SU-DHL-6 (cell line): ENCODE measurements at regions not wholly inside any gene's neighbourhood (a gene's known extent, or its start where the extent isn't known, plus 50 kb on each side); places are given as distances from the start of the nearest gene placed in this dataset.

Source experiments
- EZH2phosphoT487 ChIP-seq: fragments of 200-600 bp; sonication (generic), shearing (Covaris generic); conservative IDR thresholded peaks from 2 replicates; pipeline ENCODE4 v1.6.1; 2018; ENCODE audit warnings: mild to moderate bottlenecking, antibody characterized with exemption, low read length, moderate library complexity, mixed read lengths
- TF ChIP-seq, protein P1 (sequence below): fragments of 200-600 bp; sonication (generic); IDR thresholded peaks from one replicate; pipeline ENCODE4 v1.5.1; 2017; ENCODE audit warnings: antibody characterized with exemption, mild to moderate bottlenecking, low read length, moderate library complexity; ENCODE audit not compliant: insufficient read depth, poor library complexity, severe bottlenecking

DNA sequence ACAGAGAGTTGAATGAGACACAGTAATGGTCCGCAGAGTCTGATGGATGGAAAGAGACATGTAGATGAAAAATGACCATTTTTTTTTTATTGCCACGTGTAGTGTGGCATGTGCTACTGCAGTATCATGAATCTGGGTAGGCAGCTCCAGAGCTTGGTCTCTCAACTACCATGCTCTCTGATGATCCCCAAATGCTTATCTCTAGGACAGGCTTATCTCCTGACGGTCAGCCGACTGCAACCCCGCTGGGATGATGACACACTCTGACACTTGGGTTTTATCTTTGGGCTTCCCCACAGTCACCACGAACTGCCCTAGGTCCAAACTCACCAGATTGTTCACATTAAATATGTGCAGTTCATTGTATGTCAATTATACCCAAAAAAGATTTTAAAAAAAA is 239.7 kb downstream of the QDPR start:
- TF ChIP-seq, protein P1, sequence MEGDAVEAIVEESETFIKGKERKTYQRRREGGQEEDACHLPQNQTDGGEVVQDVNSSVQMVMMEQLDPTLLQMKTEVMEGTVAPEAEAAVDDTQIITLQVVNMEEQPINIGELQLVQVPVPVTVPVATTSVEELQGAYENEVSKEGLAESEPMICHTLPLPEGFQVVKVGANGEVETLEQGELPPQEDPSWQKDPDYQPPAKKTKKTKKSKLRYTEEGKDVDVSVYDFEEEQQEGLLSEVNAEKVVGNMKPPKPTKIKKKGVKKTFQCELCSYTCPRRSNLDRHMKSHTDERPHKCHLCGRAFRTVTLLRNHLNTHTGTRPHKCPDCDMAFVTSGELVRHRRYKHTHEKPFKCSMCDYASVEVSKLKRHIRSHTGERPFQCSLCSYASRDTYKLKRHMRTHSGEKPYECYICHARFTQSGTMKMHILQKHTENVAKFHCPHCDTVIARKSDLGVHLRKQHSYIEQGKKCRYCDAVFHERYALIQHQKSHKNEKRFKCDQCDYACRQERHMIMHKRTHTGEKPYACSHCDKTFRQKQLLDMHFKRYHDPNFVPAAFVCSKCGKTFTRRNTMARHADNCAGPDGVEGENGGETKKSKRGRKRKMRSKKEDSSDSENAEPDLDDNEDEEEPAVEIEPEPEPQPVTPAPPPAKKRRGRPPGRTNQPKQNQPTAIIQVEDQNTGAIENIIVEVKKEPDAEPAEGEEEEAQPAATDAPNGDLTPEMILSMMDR, result no peak
- no peak for TF ChIP-seq EZH2phosphoT487
